A549 (cell line): ENCODE measurements at regions not wholly inside any gene's neighbourhood (a gene's known extent, or its start where the extent isn't known, plus 50 kb on each side); places are given as distances from the start of the nearest gene placed in this dataset.
"Not testable (repeated sequence)": the region's sequence is repeated elsewhere in the genome, so short reads cannot be mapped to it uniquely, and the experiment has no call there.

Experiments used
- ATAC-seq, 2 experiments: fragments of 200-7000 bp in 1 of 2; fragments of >200 bp in 1 of 2; cut with Nextera tagmentation in 1 of 2; cut with Tn5 transposase in 1 of 2; 3 replicates each; pipeline versions ENCODE4 v1.8.0 to v1.9.1; 2018 to 2020; ENCODE audit warnings: mild to moderate bottlenecking in 1 of 2, moderate library complexity in 1 of 2
- CTCF ChIA-PET: fragments of 300-600 bp; sonication (Branson Sonifier 250); formaldehyde crosslinking; extraction: SDS; loops from one replicate; lab custom pipeline; 2021; ENCODE audit warnings: antibody characterized with exemption, inconsistent platforms; lab: Yijun Ruan, JAX
- POLR2A ChIA-PET: fragments of 350-600 bp; formaldehyde crosslinking; extraction: SDS; loops from one replicate; lab custom pipeline; 2021; ENCODE audit warnings: antibody characterized with exemption, inconsistent platforms; lab: Yijun Ruan, JAX
- DNase-seq, 2 experiments: peaks; one replicate each; pipeline versions ENCODE4 v3.0.0 to v3.0.0-alpha.2; 2011 to 2016; ENCODE audit warnings: low read depth in 1 of 2, low spot score in 1 of 2
- FAIRE-seq: peaks from 2 replicates; lab custom pipeline; 2011; peaks lifted over from hg19 to GRCh38; lab: Jason Lieb, UNC
- H3K27ac ChIP-seq, 2 experiments: fragments of >200 bp; sonication (Bioruptor Twin); formaldehyde crosslinking; 3 replicates each; pipeline ENCODE4 v1.5.1; 2016 to 2017
- H3K4me1 ChIP-seq: fragments of >200 bp; sonication (Bioruptor Twin); formaldehyde crosslinking; 3 replicates; pipeline ENCODE4 v1.6.1; 2016
- H3K4me2 ChIP-seq: fragments of >200 bp; sonication (Bioruptor Twin); formaldehyde crosslinking; 3 replicates; pipeline ENCODE4 v1.6.1; 2016
- H3K4me3 ChIP-seq: fragments of >200 bp; sonication (Bioruptor Twin); formaldehyde crosslinking; 3 replicates; pipeline ENCODE4 v1.5.1; 2016
- H3K9me3 ChIP-seq: fragments of >200 bp; sonication (Bioruptor Twin); formaldehyde crosslinking; 3 replicates; pipeline ENCODE4 v1.6.1; 2016
- CBX8 ChIP-seq: fragments of 200-600 bp; sonication (generic); IDR thresholded peaks from 2 replicates; pipeline ENCODE4 v1.6.1; 2016
- CHD2 ChIP-seq: fragments of 150-350 bp; IDR thresholded peaks from 2 replicates; pipeline ENCODE4 v1.6.1; 2014; ENCODE audit warnings: low read length; ENCODE audit not compliant: partially characterized antibody
- ESRRA ChIP-seq: fragments of 150-350 bp; IDR thresholded peaks from 2 replicates; pipeline ENCODE4 v1.6.1; 2014; ENCODE audit warnings: mild to moderate bottlenecking, low read length, borderline replicate concordance
- FOXS1 ChIP-seq: fragments of 250-450 bp; sonication (Bioruptor Pico); IDR thresholded peaks from 2 replicates; pipeline ENCODE4 v1.5.0; 2020; ENCODE audit warnings: mild to moderate bottlenecking, moderate library complexity
- HOXB5 ChIP-seq: fragments of 250-450 bp; sonication (Bioruptor Pico); IDR thresholded peaks from 2 replicates; pipeline ENCODE4 v1.5.0; 2020; ENCODE audit warnings: mild to moderate bottlenecking, moderate library complexity
- JUNB ChIP-seq: fragments of >200 bp; sonication (Bioruptor Twin); formaldehyde crosslinking; IDR thresholded peaks from 2 replicates; pipeline ENCODE4 v1.6.1; 2016
- KDM1A ChIP-seq: fragments of 200-600 bp; sonication (generic); IDR thresholded peaks from 2 replicates; pipeline ENCODE4 v1.6.1; 2016; ENCODE audit warnings: low read depth, mild to moderate bottlenecking
- KDM5A ChIP-seq: fragments of 200-600 bp; sonication (generic); IDR thresholded peaks from 2 replicates; pipeline ENCODE4 v1.6.1; 2016; ENCODE audit warnings: antibody characterized with exemption, mild to moderate bottlenecking
- MAFK ChIP-seq: fragments of 450-650 bp; IDR thresholded peaks from 2 replicates; pipeline ENCODE4 v1.6.1; 2014; ENCODE audit not compliant: partially characterized antibody
- MAZ ChIP-seq: fragments of 150-350 bp; IDR thresholded peaks from 2 replicates; pipeline ENCODE4 v1.6.1; 2014; ENCODE audit warnings: antibody characterized with exemption, low read depth, low read length, borderline replicate concordance
- NPAS2 ChIP-seq: fragments of 250-450 bp; sonication (Bioruptor Pico); IDR thresholded peaks from 2 replicates; pipeline ENCODE4 v1.8.0; 2022; ENCODE audit warnings: mild to moderate bottlenecking, moderate library complexity, borderline replicate concordance
- PBX3 ChIP-seq: IDR thresholded peaks from 2 replicates; pipeline ENCODE4 v1.6.1; 2012
- PHF8 ChIP-seq: fragments of 200-600 bp; sonication (generic); IDR thresholded peaks from 2 replicates; pipeline ENCODE4 v1.6.1; 2016; ENCODE audit warnings: low read depth, mild to moderate bottlenecking, antibody characterized with exemption, moderate library complexity, borderline replicate concordance
- RARB ChIP-seq: fragments of 250-450 bp; sonication (Bioruptor Pico); IDR thresholded peaks from 2 replicates; pipeline ENCODE4 v1.8.0; 2021; ENCODE audit warnings: mild to moderate bottlenecking, moderate library complexity
- RCOR1 ChIP-seq: fragments of 150-350 bp; IDR thresholded peaks from 2 replicates; pipeline ENCODE4 v1.6.1; 2014; ENCODE audit warnings: antibody characterized with exemption, low read length, low read depth
- RFX5 ChIP-seq: fragments of 450-650 bp; IDR thresholded peaks from 2 replicates; pipeline ENCODE4 v1.7.1; 2014; ENCODE audit warnings: antibody characterized with exemption, mild to moderate bottlenecking, moderate library complexity
- SMC3 ChIP-seq: fragments of >200 bp; sonication (Bioruptor Twin); formaldehyde crosslinking; IDR thresholded peaks from 3 replicates; pipeline ENCODE4 v1.6.1; 2018; ENCODE audit warnings: inconsistent platforms
- USF2 ChIP-seq: fragments of 450-650 bp; IDR thresholded peaks from 2 replicates; pipeline ENCODE4 v1.6.1; 2014; ENCODE audit warnings: antibody characterized with exemption
- ZC3H11A ChIP-seq: fragments of 450-650 bp; IDR thresholded peaks from 2 replicates; pipeline ENCODE4 v1.6.1; 2014; ENCODE audit warnings: antibody characterized with exemption, mild to moderate bottlenecking
- ZNF302 ChIP-seq: fragments of 250-450 bp; sonication (Bioruptor Pico); IDR thresholded peaks from 2 replicates; pipeline ENCODE4 v1.9.0; 2021; ENCODE audit warnings: inconsistent platforms, mild to moderate bottlenecking, moderate library complexity
- WGBS: methylation state at CpG from one replicate; pipeline ENCODE4 v1.1.6; 2017; ENCODE audit errors: missing lambda C conversion rate; 5-methylcytosine and 5-hydroxymethylcytosine counted together

- H3K4me1 ChIP-seq, result peaks cover 65% of the 10 kb centered on the region
- H3K4me2 ChIP-seq, result no peak overlapping the region
- ChIA-PET POLR2A (interaction anchor here (1.4 kb wide), 1 partner anchor 59 kb away, joined by 3 read pairs; no protein-coding TSS in a partner anchor), CTCF (interaction anchor here (0.9 to 1.6 kb wide), 6 partner anchors 16 to 185 kb away, joined by 3 to 4 read pairs (median 3); no protein-coding TSS in a partner anchor)
- H3K4me3 ChIP-seq, result no peak overlapping the region
- FAIRE-seq, result no peak
- ATAC-seq, result no peak
- no peaks in the 10 kb centered on the region for H3K9me3 ChIP-seq
- 89% methylated on average over 3 of the region's 3 CpGs for WGBS
- DNase-seq, result no peak
- TF ChIP-seq RCOR1, result no peak
- peak overlapping the region; percentile 45 to 69; a peak in 4 of 6 replicates for H3K27ac ChIP-seq
Observed at GRCh38 chr2:39497082-39497801, 60.2 kb upstream of the MAP4K3 start.

GRCh38 chr2:39498176-39498575 is 61.1 kb upstream of the MAP4K3 start:
- H3K9me3 ChIP-seq, H3K27ac ChIP-seq, DNase-seq, H3K4me2 ChIP-seq, POLR2A ChIA-PET, FAIRE-seq, ATAC-seq, H3K4me3 ChIP-seq, CTCF ChIA-PET: not testable (repeated sequence)
- WGBS, result 87% methylated on average over 5 of the region's 5 CpGs
- peaks cover 61% of the 10 kb centered on the region for H3K4me1 ChIP-seq

- no peak for FAIRE-seq
- TF ChIP-seq KDM5A, result no peak
- TF ChIP-seq PHF8, result no peak
- no peak for TF ChIP-seq ZNF302 (CRISPR knock-in tag)
- TF ChIP-seq CHD2, result no peak
- no peak for TF ChIP-seq FOXS1
- TF ChIP-seq RFX5, result no peak
- TF ChIP-seq CBX8, result no peak
- TF ChIP-seq ESRRA, result no peak
- TF ChIP-seq RARB (CRISPR knock-in tag), result no peak
- TF ChIP-seq JUNB, result no peak
- no peak for TF ChIP-seq PBX3
- TF ChIP-seq USF2, result no peak
- no peak for TF ChIP-seq NPAS2
- TF ChIP-seq ZC3H11A, result no peak
- no peak for TF ChIP-seq SMC3
- no peak for DNase-seq
- H3K4me2 ChIP-seq, result no peak overlapping the region
- peak overlapping the region; percentile 48 to 57; a peak in 4 of 6 replicates for H3K27ac ChIP-seq
- H3K4me3 ChIP-seq, result no peak overlapping the region
- no peaks in the 10 kb centered on the region for H3K9me3 ChIP-seq
- WGBS, result 88% methylated on average over 4 of the region's 4 CpGs
- ChIA-PET CTCF (no interaction called here), POLR2A (no interaction called here)
- no peak for ATAC-seq
- H3K4me1 ChIP-seq, result peaks cover 63% of the 10 kb centered on the region
Observed at GRCh38 chr2:39498786-39499185, 61.7 kb upstream of the MAP4K3 start.

- H3K27ac ChIP-seq, result peak overlapping the region; percentile 48 to 57; a peak in 5 of 6 replicates
- FAIRE-seq (no peak), ATAC-seq (no peak), DNase-seq (no peak)
- H3K4me1 ChIP-seq, result peaks cover 63% of the 10 kb centered on the region
- WGBS, result 90% methylated on average over 2 of the region's 2 CpGs
- H3K4me3 ChIP-seq, result no peak overlapping the region
- no peak for TF ChIP-seq MAFK
- TF ChIP-seq KDM1A, result no peak
- TF ChIP-seq MAZ, result no peak
- no peak for TF ChIP-seq ZNF302 (CRISPR knock-in tag)
- no peak for TF ChIP-seq HOXB5 (CRISPR knock-in tag)
- POLR2A ChIA-PET, result no interaction called here
- CTCF ChIA-PET, result interaction anchor here (1.2 to 1.6 kb wide), 2 partner anchors 10 to 12 kb away, joined by 3 to 6 read pairs; no protein-coding TSS in a partner anchor
- H3K4me2 ChIP-seq, result 0 out of 3 replicates have a peak overlapping the region, but pooled peaks have one; percentile 9
- no peaks in the 10 kb centered on the region for H3K9me3 ChIP-seq
Observed at GRCh38 chr2:39499336-39499735, 62.3 kb upstream of the MAP4K3 start.
